ENCODE measurements at regions not wholly inside any gene's neighbourhood (a gene's known extent, or its start where the extent isn't known, plus 50 kb on each side); places are given as distances from the start of the nearest gene placed in this dataset.
A peak's percentile ranks its signal among the peaks of the same experiment; 100 is the strongest.

DNA sequence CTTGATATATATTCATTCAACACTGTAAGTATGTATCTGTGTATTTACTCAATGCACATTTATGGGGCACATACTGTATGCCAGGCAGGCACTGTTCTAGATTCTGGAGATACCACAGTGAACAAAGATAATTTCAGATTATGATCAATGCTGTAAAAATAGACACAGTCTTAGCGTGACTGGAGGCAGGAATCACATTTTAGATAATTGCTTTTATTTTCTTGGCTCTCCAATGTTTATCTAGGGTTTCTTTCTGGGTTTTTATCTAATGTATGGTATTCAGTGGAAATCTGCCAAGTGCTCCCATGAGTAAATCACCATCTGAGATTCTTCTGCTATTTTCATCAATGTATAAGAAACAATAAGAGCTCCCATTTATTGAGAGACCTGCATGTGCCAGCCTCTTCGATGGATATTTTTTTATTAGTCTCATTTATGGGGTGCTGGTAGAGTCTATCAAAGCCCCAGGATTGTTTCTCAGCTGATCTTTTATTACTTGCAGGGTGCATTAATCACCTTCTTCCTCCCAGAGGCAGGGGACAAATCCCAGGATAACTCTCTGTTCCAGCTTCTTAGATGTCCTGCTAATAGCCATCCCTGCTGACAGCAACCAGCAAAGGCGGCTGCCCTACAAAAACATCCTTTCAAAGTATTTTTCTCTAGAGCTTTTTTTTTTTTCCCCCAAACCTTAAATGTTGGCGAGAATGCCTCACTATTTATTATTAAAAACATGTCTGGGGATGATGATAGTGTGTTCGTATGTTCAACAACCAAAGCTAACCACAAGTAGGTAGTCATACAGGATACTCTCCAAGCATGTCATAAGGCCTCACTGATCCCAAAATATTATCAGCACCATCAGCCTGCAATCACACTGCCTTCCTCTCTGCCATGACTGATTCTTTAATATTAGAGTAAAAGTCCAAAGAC is 331.0 kb upstream of the RASGRP1 start:
- DNase-seq, result no peak

DNA sequence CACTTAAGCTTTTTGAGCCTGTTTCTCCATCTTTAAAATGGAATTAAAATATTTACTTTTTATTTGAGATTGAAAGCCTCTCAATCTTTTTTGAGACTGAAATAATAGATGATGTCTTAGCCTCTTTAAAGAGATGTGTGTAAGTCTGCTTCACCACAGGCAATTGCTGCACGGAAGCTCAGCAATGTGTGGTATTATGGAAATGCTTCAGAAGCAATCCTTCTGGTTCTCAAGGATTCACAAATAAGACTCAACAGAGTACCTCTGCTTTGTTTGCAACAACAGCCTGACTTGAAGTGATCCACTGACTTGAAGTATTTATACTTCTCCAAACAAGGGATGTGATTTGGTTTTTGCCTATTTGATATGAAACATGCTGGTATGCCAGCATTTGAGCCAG is 332.0 kb upstream of the RASGRP1 start:
- no peak for DNase-seq

DNA sequence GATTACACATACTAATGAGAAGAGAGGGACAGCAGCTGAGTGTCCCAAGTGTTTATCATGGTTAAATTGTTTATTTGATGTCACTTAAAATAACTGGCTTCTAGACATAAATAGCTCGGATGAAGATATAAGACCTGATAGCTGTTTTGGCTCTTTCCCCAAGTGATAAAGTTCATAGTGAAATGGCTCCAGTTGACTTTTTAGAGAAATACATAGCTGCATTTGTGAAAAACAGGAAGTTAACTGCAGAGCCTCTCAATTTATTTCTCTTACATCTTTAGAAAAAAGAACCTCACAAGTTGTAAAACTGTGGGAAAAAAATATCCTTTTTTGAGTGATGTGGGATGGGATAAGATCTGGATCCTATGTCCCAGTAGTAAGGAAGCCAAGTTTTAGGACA is 332.9 kb upstream of the RASGRP1 start:
- DNase-seq, result no peak

DNA sequence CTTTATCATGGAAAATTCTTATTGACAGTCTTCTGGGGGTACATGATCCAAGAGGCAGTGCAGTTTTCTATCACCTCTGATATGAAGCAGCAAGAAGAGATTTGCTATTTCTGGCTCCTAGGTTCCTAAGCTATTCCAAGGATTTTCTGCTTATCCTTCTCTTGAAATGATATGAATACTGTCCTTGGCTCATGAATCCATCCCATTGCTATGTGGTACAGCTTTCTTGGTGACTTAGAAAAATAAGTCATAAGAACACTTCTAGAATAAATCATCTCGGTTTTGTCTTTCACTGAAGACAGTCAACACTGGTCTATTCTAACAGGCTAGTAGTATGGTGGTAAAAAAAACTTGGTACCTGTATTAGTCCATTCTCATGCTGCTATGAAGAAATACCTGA is 333.6 kb upstream of the RASGRP1 start:
- DNase-seq, result no peak

DNA sequence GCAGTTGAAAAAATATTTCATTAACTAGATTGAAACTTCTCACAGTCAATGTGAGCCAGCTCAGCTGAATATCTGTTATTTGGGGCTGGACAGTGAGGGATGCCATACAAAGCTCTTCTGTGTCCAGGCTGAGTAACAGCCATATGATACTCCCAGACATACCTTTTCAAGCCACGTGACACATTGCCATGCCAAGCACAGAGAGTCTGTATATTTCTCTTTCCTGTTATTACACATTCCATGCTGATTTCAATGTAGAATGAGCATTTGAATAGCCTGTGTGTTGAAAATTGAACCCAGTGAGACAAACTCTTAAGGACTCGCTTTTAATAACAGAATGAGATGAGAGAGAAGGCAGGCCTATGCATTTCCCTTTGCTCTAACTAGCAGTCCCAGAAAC is 334.7 kb upstream of the RASGRP1 start:
- DNase-seq, result no peak

DNA sequence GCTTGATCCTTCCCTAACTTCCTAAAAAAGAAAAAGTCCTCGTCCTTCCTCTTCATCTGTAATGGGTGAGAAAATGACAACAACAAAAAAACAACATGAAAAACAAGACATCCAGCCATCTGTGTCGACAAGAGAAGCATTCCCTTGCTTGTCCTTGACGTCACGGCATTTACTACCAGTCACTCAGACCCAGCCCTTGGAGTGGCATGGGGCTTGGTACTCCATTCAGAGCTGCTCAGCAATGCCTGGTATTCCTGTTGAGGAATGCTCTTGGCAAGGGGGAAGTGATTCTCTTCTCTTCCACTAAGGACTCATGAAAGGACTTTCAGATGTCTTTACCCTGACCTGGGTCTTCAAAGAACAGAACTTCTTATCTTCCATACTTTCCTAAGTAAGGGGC is 339.7 kb upstream of the RASGRP1 start:
- DNase-seq, result no peak

DNA sequence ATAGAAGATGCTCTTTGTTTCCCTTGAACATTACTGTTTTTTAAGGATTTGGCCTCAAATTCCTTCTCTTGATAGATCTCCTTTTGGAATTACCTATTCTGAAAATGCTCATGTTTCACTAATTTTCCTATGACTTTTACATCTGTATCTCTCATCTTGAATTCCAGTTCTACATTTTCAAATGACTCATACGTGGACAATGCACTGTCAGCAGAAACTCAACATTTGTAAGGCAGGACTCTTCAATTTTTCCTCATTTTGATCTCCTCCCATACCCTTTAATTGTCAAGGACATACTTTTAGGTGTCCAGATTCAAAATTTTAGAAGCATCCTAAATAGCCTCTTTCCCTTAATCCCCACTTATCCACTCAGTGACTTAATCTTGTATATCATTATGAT is 341.0 kb upstream of the RASGRP1 start:
- no peak for DNase-seq

DNA sequence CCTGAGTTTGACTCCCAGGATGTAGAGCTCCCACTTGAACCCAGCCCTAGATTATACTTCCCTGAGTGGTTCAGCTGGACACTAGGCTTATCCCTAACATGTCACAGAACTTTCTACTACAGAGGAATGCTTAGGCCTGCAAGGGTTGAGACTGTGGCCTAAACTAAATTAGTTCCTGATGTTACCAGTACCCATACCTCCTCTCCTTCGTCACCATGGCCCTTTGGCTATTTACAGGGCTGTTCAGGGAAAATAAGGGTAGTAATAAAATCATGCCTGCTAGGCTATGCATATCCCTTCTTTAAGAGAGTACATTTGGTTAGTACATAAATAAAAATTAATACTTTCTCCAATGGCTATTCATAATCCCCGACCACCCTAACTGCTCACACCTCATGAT is 356.4 kb upstream of the RASGRP1 start:
- no peak for DNase-seq

DNA sequence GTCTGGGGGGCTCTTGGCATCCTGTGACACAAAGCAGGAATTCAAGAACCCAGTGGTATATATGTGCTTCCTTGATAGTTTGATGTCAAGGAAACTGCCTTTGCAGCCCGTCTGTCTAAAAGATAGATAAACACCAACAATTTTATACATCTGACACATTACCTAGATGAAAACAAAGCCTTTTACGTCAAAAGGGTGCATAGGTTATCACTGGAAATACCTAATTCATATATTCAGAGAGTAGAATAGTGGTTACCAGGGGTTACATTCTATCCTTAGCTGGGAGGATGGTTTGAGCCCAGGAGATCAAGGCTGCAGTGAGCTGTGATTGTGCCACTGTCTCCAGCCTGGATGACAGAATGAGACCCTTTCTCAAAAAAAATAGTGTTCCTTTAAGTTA is 356.9 kb upstream of the RASGRP1 start:
- DNase-seq, result no peak

DNA sequence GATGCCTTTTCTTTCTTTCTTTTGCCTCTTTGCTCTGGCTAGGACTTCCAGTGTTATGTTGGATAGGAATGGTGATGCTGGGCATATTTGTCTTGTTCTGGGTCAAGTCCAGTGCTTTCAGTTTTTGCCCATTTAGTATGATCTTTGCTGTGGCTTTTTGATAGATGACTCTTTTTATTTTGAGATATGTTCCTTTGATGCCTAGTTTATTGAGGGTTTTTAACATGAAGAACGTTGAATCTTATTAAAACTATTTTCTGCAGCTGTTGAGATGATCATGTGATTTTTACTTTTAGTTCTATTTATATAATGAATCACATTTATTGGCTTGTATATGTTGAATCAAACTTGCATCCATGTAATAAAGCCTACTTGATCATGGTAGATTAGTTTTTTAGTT is 363.8 kb upstream of the RASGRP1 start:
- DNase-seq, result no peak

DNA sequence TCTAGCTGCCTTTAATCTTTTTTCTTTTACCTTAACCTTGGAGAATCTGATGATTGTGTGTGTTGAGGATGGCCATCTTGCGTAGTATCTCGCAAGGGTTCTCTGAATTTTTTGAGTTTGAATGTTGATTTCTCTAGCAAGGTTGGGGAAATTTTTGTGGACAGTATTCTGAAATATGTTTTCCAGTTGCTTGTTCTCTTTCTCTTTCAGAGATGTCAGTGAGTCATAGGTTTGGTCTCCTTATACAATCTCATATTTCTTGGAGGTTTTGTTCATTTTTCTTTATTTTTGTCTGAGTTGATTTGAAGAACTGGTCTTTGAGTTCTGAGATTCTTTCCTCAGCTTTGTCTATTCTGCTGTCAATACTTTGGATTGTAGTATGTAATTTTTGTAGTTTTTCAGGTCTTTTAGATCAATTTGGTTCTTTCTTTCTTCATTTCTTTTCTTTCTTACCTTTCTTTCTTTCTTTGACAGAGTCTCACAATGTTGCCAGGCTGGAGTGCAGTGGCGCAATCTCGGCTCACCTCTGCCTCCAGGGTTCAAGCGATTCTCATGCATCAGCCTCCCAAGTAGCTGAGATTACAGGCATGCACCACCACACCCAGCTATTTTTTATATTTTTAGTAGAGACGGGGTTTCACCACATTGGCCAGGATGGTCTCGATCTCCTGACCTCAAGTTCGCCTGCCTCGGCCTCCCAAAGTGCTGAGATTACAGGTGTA is 366.4 kb upstream of the RASGRP1 start:
- no peak for DNase-seq

DNA sequence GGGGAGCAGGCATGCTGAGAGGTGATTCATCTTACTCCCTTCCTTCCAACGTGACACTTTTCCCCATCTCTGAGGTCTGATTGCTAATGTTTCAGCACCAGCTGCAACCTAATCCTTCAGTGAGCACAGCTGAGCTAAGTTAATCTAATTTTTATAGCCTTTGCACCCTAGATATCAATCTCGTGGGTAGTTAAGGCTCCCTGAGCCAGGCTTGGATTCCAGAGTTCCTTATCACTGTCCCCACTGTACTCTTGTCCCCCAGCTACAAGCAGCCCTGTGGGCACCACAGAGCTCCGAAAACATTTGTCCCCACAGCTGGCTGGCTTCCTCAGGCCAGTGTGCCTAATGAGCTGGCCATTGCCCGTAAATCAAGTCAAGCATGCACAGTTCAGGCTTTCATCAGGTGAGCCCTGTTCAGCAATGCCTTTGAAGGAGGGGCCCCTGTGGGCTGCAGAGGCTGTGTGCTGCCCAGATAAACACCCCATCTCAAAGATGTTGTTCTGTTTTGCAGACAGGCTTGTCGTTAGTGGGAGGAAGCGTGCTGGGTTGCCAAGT is 376.9 kb upstream of the RASGRP1 start:
- no peak for DNase-seq

DNA sequence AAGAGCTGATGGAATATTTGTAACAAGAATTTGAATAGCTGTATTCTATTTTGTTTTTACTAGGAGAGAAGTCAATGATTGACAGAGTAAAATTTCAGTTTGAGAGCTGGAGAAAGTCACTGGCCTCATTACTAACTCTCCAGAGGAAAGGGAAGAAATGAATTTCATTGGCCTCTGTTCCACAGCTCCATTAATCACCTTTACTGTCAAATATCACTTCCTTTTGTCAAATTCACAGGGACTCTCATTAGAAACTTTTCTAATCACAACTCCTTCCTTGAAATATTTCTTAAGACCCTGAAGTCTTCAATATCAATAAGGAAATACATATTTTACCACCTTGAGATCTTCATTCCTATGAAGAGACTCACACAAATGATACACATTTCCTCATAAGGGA is 379.9 kb upstream of the RASGRP1 start:
- no peak for DNase-seq

DNA sequence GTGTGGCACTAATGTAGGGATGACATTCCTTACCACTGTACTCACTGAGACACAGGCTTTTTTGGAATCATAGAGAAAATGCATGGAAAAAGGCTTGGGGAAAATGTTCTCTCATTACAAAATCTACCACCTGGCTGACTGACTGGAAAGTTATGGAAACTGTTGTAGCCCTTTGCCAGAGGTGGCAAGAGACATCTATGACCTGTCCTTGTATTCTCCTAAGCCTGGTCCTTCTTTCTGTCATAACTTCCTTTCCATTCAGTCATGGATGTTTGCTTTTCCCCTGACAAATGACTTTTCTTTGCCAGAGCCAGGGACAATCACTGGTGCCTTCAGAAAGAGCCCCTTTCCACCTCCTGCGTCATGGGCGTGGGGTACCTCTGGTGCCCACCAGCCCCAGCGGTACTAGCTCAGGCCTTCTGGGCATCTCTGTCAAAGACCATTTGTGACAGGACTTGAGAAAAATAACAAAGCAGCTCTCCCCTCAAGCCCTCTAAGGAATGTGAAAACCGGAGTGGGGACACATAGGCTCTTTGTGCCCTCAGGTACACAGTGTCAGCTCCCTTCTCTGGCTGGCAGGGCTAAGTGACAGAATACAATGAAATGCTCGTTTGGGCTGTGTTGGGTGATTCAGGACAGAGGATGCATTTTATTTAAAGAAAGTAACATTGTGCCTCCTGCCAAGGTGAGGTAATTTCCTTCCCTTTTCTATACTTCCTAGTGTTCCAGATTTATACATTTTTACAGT is 381.1 kb upstream of the RASGRP1 start:
- DNase-seq, result no peak

DNA sequence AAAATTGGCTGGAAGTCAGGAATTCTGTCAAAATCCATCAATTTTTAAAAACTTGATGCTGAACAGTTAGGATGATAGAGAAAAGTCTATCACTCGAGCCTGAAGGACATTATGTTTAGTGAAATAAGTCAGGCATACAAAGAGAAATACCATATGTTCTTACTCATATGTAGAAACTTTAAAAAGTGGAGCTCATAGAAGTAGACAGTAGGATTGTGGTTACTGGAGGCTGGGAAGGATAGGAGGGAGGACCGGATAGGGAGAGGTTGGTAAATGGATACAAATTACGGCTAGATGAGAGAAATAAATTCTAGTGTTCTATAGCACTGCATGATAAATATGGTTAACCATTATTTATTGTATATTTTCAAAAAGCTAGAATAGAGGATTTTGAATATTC is 389.5 kb upstream of the RASGRP1 start:
- DNase-seq, result no peak

DNA sequence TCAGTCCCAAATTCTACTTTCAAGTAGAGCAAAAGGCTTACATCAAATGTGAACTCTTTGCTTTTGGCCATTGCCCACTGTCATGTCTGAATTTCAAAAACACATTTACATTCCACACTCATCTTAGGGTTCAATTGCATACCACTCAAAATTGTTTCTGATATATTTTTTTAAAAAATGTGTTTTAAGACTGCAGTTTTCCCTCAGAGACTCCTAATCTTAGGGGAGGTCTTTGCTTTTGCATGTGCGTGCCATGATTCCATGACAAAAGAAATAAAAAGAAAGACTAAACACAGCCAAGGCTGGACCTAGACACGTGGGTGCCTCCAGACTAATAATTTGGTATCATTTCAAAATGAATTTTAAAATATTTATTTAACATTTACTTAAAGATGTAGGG is 396.8 kb upstream of the RASGRP1 start:
- no peak for DNase-seq

DNA sequence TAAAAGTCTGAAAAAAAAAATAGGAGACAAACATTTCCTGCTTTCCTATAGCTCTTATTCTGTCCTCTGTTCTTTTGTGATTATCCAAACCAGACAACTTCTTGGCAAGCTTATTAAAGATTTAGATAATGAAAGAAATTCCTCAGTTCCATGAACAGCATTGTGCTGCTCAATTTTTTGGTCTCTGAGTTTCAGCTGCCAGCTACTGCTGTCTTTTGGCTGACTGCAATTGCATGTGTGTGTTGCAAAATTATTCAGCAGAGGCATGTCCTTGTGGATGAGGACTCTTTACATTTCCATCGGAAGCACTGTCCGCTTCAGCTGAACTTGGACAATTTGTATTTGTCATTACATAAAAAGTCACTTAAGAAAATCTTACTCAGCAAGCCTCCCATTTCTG is 397.3 kb upstream of the RASGRP1 start:
- no peak for DNase-seq

DNA sequence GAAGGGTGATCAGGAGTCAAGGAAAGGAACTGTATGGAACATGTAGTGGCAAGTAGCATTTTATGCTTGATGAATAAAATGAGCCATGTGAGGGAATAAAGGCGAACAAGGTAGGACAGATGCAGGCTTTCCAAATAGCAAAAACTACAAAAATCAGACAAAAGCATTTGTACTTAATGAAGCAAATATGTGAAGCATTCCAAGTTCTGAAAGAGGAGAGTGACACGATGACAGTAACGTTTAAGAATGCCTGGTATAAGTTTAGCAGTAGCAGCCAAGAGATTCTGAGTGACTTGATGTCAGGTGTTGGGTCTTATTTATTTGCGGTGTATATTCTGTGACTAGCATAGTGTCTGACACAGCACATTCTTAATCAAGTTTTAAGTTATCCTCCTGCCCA is 408.2 kb upstream of the RASGRP1 start:
- no peak for DNase-seq

DNA sequence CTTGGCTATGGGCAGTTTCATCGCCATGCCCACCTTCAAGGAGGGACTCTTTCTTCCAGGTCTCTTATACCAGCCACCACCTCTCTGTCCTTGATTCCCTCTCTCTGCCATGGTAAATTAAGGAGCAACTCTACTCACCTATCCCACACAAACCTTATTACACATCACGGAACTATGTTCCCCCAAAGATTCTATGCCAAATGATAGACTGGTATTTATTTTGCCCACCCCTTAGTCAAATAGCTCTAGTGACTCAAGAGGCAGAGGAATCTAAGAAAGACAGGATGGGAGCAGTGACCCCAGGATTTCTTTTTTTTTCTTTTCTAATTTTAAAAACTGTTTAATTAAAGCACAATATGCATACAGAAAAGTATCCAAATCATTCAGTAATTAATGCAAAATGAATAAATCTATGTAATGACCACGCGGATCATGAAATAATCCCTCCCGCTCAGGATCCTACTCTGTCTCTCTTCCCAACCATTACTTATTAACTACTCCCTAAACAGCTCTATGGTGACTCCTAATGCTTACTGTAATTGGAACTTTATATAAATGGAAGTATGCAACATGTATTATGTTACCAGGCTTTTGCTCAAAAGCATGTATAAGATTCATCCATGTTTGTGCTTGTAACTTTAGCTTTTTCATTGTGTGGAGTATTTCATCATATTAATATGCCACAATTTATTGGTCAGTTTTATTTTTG is 410.8 kb upstream of the RASGRP1 start:
- no peak for DNase-seq

DNA sequence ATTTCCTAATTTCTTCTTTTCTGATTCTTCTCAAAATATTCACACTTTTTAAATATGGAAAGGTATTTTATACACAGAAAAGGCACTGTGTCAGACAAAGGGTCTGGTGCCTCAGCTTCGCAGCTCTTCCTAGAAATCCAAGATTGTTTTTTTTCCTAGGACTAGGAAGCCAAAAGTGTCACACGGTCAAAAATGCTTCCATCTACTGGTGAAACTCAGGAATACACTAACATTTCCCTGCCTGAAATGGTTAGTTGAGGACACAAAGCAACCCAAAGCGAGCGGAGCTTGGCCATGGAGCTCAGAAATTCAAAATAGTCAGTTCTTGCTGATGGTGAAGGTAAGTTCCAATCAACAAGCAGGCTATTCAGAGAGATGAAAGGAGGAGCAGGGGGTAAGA is 426.5 kb upstream of the RASGRP1 start:
- DNase-seq, result peak; percentile 0

DNA sequence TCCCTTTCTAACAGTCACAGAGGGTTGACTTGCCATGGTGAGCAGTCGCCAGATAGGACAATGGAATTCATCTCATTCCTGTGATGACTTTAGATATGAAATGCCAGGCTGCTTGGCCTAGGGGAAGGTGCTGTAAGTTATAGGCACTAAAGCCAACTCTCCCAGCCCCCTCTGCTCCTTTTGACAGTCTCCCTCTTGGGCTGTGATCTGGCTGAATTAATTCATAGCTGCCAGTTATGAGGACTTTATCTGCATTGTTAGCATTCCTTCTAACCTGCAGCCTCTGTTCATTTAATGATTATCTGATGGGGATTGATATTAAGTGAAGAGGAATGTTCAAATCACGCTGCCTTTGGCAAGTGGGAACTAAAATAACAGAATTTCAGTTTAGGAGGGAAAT is 427.1 kb upstream of the RASGRP1 start:
- no peak for DNase-seq

DNA sequence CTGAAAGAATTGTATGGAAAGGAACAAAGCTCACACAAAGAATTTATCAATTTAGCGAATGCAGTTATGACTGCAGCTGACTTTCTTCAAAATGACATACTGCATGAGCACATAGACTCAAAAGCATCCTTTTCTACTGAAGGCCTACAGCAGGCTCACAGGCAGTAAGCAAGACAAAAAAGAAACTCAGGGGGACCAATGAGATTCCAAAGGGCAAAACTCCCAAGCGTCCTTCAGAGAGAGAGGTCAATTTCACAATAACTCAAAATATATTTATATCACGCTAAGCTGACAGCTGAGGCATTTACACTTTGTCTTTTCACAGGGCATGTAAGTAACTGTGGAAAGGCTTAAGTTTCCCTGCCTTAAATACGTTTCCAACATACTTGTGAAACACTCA is 427.9 kb upstream of the RASGRP1 start:
- no peak for DNase-seq

DNA sequence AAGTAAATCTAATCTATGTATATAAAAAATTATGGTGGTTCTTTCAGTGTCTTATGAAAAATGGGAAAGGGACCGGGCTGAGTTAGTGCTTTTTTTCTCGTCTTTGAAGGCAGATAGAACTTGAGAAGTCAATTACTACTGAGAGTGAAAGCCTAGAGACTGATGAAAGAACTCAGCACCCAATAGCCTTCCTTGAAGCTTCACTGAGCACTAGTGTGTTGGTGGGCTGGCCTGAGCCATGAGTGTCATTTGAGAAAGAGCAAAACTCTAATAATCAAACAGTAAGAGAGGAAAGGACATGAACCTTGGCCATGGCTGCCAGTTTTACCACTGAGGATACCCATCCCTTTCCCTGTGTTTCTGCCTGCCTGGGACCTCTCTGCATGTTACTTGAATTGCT is 428.3 kb upstream of the RASGRP1 start:
- no peak for DNase-seq

Data from SHP77 treated with DMSO at 0.1 percent for 48 hours (cell line).